ENCODE measurements at regions not wholly inside any gene's neighbourhood (a gene's known extent, or its start where the extent isn't known, plus 50 kb on each side); places are given as distances from the start of the nearest gene placed in this dataset.

DNA sequence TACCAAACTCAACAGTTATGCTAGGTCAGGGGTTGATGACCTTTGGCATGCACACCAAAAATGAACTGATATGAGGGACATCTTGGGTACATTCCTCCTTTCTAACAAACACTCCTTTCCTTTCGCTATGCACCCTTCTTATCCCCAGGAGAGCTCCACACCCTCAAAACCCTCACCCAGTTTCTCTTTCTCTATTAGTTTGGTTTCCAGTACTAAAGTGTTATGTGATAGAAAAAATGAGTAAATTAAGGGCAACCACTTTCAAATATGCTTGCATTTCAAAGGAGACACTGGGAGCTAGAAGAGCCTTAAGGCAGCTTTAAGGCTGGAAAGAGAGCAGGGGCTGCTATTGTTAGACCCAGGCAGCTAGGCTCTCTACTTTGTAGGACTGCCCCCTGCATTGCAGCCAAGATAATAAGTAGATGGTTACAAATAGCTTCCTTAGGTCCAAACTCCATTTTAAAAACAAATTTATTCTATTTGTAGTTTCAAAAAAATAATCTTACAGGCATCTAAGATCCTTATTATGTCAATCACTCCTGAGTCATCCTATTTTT lies 244.3 kb downstream of the ZIC1 start:
- Mint-ChIP-seq H3K4me1 (ENCODE audit: low read depth) (no peaks in the 10 kb centered on the region), H3K9me3 (no peaks in the 10 kb centered on the region), H3K36me3 (ENCODE audit: low read depth) (no peaks in the 10 kb centered on the region), H3K27ac (no peak overlapping the region), H3K27me3 (ENCODE audit: insufficient read depth) (no peaks in the 10 kb centered on the region), H3K4me3 (no peak overlapping the region)
- no peak for DNase-seq (ENCODE audit: low spot score)
- intact Hi-C loops (cut with micrococcal nuclease), result no loop called here

- DNase-seq (ENCODE audit: low spot score), result no peak
- Mint-ChIP-seq H3K27ac (no peak overlapping the region), H3K9me3 (no peaks in the 10 kb centered on the region)
These were observed 245.7 kb downstream of the ZIC1 start for GRCh38 chr3:147654827-147655226.

GRCh38 chr3:147655236-147655635 lies 246.1 kb downstream of the ZIC1 start:
- Mint-ChIP-seq H3K36me3 (ENCODE audit: low read depth) (no peaks in the 10 kb centered on the region), H3K4me1 (ENCODE audit: low read depth) (no peaks in the 10 kb centered on the region), H3K9me3 (no peaks in the 10 kb centered on the region), H3K4me3 (no peak overlapping the region), H3K27ac (no peak overlapping the region), H3K27me3 (ENCODE audit: insufficient read depth) (no peaks in the 10 kb centered on the region)
- intact Hi-C loops (cut with micrococcal nuclease), result no loop called here
- DNase-seq (ENCODE audit: low spot score), result no peak

More at GRCh38 chr3:147654827-147655226, 245.7 kb downstream of the ZIC1 start:
- intact Hi-C loops (cut with micrococcal nuclease), result no loop called here
- Mint-ChIP-seq H3K4me1 (ENCODE audit: low read depth) (no peaks in the 10 kb centered on the region), H3K4me3 (no peak overlapping the region), H3K36me3 (ENCODE audit: low read depth) (no peaks in the 10 kb centered on the region), H3K27me3 (ENCODE audit: insufficient read depth) (no peaks in the 10 kb centered on the region)

DNA sequence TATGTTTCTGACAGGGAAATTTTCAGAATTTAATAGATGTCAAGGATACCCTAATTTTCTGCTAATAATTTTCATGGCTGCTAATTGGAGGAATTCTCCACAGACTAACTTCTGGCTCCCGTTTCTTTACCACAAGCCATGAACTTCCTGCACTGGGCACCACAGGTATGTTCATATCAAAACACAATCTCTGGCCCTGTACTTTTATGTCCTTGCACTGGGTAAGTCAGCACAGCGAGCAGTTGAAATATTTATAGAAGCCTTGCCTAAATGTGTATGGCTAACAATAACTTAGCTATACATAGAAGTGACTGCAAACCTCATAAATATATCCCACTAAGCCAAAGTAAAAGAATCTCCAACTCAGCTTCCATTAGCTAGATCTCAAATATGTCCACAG lies 246.9 kb downstream of the ZIC1 start:
- Mint-ChIP-seq H3K4me3 (no peak overlapping the region), H3K9me3 (no peaks in the 10 kb centered on the region), H3K27me3 (ENCODE audit: insufficient read depth) (no peaks in the 10 kb centered on the region), H3K27ac (no peak overlapping the region), H3K4me1 (ENCODE audit: low read depth) (no peaks in the 10 kb centered on the region), H3K36me3 (ENCODE audit: low read depth) (no peaks in the 10 kb centered on the region)
- intact Hi-C loops (cut with micrococcal nuclease), result no loop called here
- DNase-seq (ENCODE audit: low spot score), result no peak

DNA sequence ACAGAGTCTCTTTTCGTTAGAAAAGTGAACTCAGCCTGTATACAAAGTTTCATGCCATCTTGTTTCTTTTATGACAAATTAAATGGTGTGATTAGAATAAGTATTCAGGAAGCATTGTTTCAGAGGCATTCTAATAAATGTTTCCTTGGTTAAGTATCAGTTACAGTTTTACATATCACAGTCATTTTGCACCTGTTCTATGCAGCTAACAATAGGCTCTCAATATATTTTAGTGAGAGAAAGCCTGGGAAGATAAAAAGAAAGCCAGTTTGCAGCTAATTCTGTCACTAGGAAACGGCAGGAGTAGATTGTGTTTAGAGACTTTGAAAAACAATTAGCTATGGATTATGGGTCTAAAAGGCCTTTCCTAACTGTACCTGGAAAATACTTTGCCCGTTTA lies 252.8 kb downstream of the ZIC1 start:
- Mint-ChIP-seq H3K27ac (no peak overlapping the region), H3K4me1 (ENCODE audit: low read depth) (no peaks in the 10 kb centered on the region), H3K36me3 (ENCODE audit: low read depth) (no peaks in the 10 kb centered on the region), H3K9me3 (no peaks in the 10 kb centered on the region), H3K27me3 (ENCODE audit: insufficient read depth) (no peaks in the 10 kb centered on the region), H3K4me3 (no peak overlapping the region)
- no peak for DNase-seq (ENCODE audit: low spot score)
- intact Hi-C loops (cut with micrococcal nuclease), result no loop called here

DNA sequence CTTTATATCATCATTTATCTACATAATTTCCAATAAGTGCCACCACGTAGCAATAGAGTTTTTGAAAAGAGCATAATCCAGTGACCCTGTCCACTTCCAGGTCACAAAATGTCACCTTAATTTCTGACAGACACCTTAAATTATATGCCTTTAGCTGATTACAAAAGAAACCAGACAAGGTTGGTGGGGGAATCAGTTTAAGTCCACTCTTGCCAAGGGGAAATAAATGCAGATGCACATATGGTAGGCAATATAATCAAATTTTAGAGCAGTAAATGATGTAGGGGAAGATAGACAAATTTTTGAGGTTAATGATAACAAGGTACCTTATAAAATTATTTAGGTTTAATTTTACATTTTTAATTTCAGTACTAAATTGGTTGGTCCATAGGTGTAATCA lies 253.5 kb downstream of the ZIC1 start:
- no peaks in the 10 kb centered on the region for H3K27me3 Mint-ChIP-seq (ENCODE audit: insufficient read depth)
- H3K27ac Mint-ChIP-seq, result no peak overlapping the region
- no peak overlapping the region for H3K4me3 Mint-ChIP-seq
- no peak for DNase-seq (ENCODE audit: low spot score)
- intact Hi-C loops (cut with micrococcal nuclease), result no loop called here
- no peaks in the 10 kb centered on the region for H3K9me3 Mint-ChIP-seq
- no peaks in the 10 kb centered on the region for H3K36me3 Mint-ChIP-seq (ENCODE audit: low read depth)
- no peaks in the 10 kb centered on the region for H3K4me1 Mint-ChIP-seq (ENCODE audit: low read depth)

GRCh38 chr3:147669077-147669476 lies 259.9 kb downstream of the ZIC1 start:
- Mint-ChIP-seq H3K4me3 (no peak overlapping the region), H3K9me3 (no peaks in the 10 kb centered on the region), H3K4me1 (ENCODE audit: low read depth) (no peaks in the 10 kb centered on the region), H3K36me3 (ENCODE audit: low read depth) (no peaks in the 10 kb centered on the region), H3K27ac (no peak overlapping the region), H3K27me3 (ENCODE audit: insufficient read depth) (no peaks in the 10 kb centered on the region)
- intact Hi-C loops (cut with micrococcal nuclease), result no loop called here
- no peak for DNase-seq (ENCODE audit: low spot score)

DNA sequence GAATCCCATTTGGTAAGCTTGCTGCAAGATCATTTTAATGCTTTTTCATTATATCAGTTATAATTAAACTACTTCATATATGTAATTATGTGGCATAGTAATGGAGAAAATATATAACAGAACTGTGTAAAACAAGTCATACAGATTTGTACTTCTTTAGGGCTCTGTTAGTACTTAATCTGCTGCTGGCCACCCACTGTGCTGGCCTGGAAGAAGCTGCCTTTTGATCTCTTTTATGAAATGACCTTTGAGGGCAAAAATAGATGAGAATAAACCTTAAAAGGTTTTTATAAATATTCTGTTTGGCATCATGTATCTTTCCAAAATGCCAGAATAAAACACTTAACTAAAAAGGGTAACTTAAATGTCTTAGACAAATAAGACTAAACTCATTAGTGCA lies 262.9 kb downstream of the ZIC1 start:
- no peak overlapping the region for H3K27ac Mint-ChIP-seq
- no peak overlapping the region for H3K4me3 Mint-ChIP-seq
- no peak for DNase-seq (ENCODE audit: low spot score)
- intact Hi-C loops (cut with micrococcal nuclease), result no loop called here
- H3K4me1 Mint-ChIP-seq (ENCODE audit: low read depth), result no peaks in the 10 kb centered on the region
- H3K27me3 Mint-ChIP-seq (ENCODE audit: insufficient read depth), result no peaks in the 10 kb centered on the region
- H3K36me3 Mint-ChIP-seq (ENCODE audit: low read depth), result no peaks in the 10 kb centered on the region
- H3K9me3 Mint-ChIP-seq, result no peaks in the 10 kb centered on the region

DNA sequence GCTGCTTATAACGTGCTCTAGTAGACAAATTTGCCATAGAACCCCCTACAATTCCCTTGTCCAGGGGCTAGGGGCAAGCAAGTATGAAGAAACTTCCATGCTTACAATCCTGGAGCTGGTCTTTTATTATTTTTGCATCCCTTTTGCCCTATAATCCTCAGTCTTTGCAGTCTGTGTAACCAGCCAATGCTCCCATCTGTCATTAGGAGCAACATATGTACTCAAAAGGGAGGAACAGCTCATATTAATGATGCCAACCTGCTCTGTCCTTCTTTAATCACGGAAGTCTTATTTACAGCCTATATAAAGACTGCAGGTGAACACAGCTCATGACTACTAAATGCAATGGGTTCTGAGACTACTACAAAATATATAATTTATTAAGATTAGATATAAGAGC lies 263.3 kb downstream of the ZIC1 start:
- Mint-ChIP-seq H3K27me3 (ENCODE audit: insufficient read depth) (no peaks in the 10 kb centered on the region), H3K9me3 (no peaks in the 10 kb centered on the region), H3K27ac (no peak overlapping the region), H3K4me3 (no peak overlapping the region), H3K4me1 (ENCODE audit: low read depth) (no peaks in the 10 kb centered on the region), H3K36me3 (ENCODE audit: low read depth) (no peaks in the 10 kb centered on the region)
- intact Hi-C loops (cut with micrococcal nuclease), result no loop called here
- DNase-seq (ENCODE audit: low spot score), result no peak

GRCh38 chr3:147675761-147676160 lies 266.6 kb downstream of the ZIC1 start:
- Mint-ChIP-seq H3K4me1 (ENCODE audit: low read depth) (no peaks in the 10 kb centered on the region), H3K4me3 (no peak overlapping the region), H3K9me3 (no peaks in the 10 kb centered on the region), H3K27me3 (ENCODE audit: insufficient read depth) (no peaks in the 10 kb centered on the region), H3K36me3 (ENCODE audit: low read depth) (no peaks in the 10 kb centered on the region), H3K27ac (no peak overlapping the region)
- intact Hi-C loops (cut with micrococcal nuclease), result no loop called here
- no peak for DNase-seq (ENCODE audit: low spot score)

GRCh38 chr3:147680837-147681483 lies 271.8 kb downstream of the ZIC1 start:
- DNase-seq (ENCODE audit: low spot score), result no peak
- intact Hi-C loops (cut with micrococcal nuclease), result no loop called here
- Mint-ChIP-seq H3K27me3 (ENCODE audit: insufficient read depth) (no peaks in the 10 kb centered on the region), H3K4me3 (no peak overlapping the region), H3K4me1 (ENCODE audit: low read depth) (no peaks in the 10 kb centered on the region), H3K36me3 (ENCODE audit: low read depth) (no peaks in the 10 kb centered on the region), H3K9me3 (no peaks in the 10 kb centered on the region), H3K27ac (no peak overlapping the region)

- Mint-ChIP-seq H3K4me3 (no peak overlapping the region), H3K27ac (no peak overlapping the region), H3K9me3 (no peaks in the 10 kb centered on the region), H3K27me3 (ENCODE audit: insufficient read depth) (no peaks in the 10 kb centered on the region), H3K36me3 (ENCODE audit: low read depth) (no peaks in the 10 kb centered on the region), H3K4me1 (ENCODE audit: low read depth) (no peaks in the 10 kb centered on the region)
- intact Hi-C loops (cut with micrococcal nuclease), result no loop called here
- no peak for DNase-seq (ENCODE audit: low spot score)
These were observed 279.7 kb downstream of the ZIC1 start for GRCh38 chr3:147688868-147689267.

GRCh38 chr3:147699175-147699838 lies 290.1 kb downstream of the ZIC1 start:
- Mint-ChIP-seq H3K4me1 (ENCODE audit: low read depth) (no peaks in the 10 kb centered on the region), H3K36me3 (ENCODE audit: low read depth) (no peaks in the 10 kb centered on the region), H3K4me3 (no peak overlapping the region), H3K9me3 (no peaks in the 10 kb centered on the region), H3K27ac (no peak overlapping the region), H3K27me3 (ENCODE audit: insufficient read depth) (no peaks in the 10 kb centered on the region)
- DNase-seq (ENCODE audit: low spot score), result no peak
- intact Hi-C loops (cut with micrococcal nuclease), result no loop called here
